IMR-90 (cell line): ENCODE measurements at regions not wholly inside any gene's neighbourhood (a gene's known extent, or its start where the extent isn't known, plus 50 kb on each side); places are given as distances from the start of the nearest gene placed in this dataset.

Experiments used
- ATAC-seq: fragments of 200-7000 bp; cut with Tn5 transposase; 2 replicates; pipeline ENCODE4 v1.9.1; 2020; ENCODE audit warnings: low read depth, mild to moderate bottlenecking, moderate library complexity
- BruUV-seq: library from RNA; stranded (reverse); fragments of 400-500 nt; replicated peaks from 2 replicates; lab custom pipeline; 2021; lab: Mats Ljungman, UMichigan
- CTCF ChIA-PET: fragments of 300-600 bp; formaldehyde crosslinking; extraction: SDS; loops from one replicate; lab custom pipeline; 2021; ENCODE audit warnings: antibody characterized with exemption; lab: Yijun Ruan, JAX
- POLR2A ChIA-PET: fragments of 300-600 bp; sonication (Branson Sonifier 250); formaldehyde crosslinking; loops from one replicate; lab custom pipeline; 2022; ENCODE audit warnings: antibody characterized with exemption; ENCODE audit not compliant: unreplicated experiment; lab: Charles Lee
- DNase-seq: peaks from one replicate; pipeline ENCODE4 v3.0.0; 2013
- H2AFZ ChIP-seq: replicated peaks from 2 replicates; pipeline ENCODE3; 2013; ENCODE audit warnings: low read length, mild to moderate bottlenecking; ENCODE audit not compliant: poor library complexity
- H2AK5ac ChIP-seq: 2 replicates; pipeline ENCODE4 v1.6.1; 2013; ENCODE audit warnings: low read depth, low read length, inconsistent platforms
- H2AK9ac ChIP-seq: replicated peaks from 2 replicates; pipeline ENCODE3; 2013; ENCODE audit warnings: mild to moderate bottlenecking, low read depth, low read length, moderate library complexity; ENCODE audit not compliant: poor library complexity
- H2BK120ac ChIP-seq: 2 replicates; pipeline ENCODE4 v1.6.1; 2013; ENCODE audit warnings: low read depth, low read length, inconsistent platforms
- H2BK15ac ChIP-seq: 3 replicates; pipeline ENCODE4 v1.6.1; 2013; ENCODE audit warnings: low read depth, low read length, inconsistent platforms
- H2BK20ac ChIP-seq: 2 replicates; pipeline ENCODE4 v1.6.1; 2013; ENCODE audit warnings: low read depth, mild to moderate bottlenecking, inconsistent platforms, low read length, moderate library complexity
- H2BK5ac ChIP-seq: 2 replicates; pipeline ENCODE4 v1.6.1; 2013; ENCODE audit warnings: mild to moderate bottlenecking, low read depth, low read length, inconsistent platforms; ENCODE audit not compliant: poor library complexity, severe bottlenecking
- H3K14ac ChIP-seq: replicated peaks from 2 replicates; pipeline ENCODE4 v1.6.1; 2013; ENCODE audit warnings: low read depth, low read length, inconsistent platforms
- H3K18ac ChIP-seq: 2 replicates; pipeline ENCODE4 v1.6.1; 2013; ENCODE audit warnings: low read depth, low read length, control low read depth
- H3K23ac ChIP-seq: 2 replicates; pipeline ENCODE4 v1.6.1; 2013; ENCODE audit warnings: low read depth, low read length, inconsistent platforms
- H3K27ac ChIP-seq: 2 replicates; pipeline ENCODE4 v1.5.1; 2013; ENCODE audit warnings: mild to moderate bottlenecking, control low read depth, low read length; ENCODE audit not compliant: insufficient read depth
- H3K27me3 ChIP-seq: 2 replicates; pipeline ENCODE4 v1.6.1; 2013; ENCODE audit warnings: low read length; ENCODE audit not compliant: control insufficient read depth, insufficient read depth
- H3K36me3 ChIP-seq: 2 replicates; pipeline ENCODE4 v1.6.1; 2013; ENCODE audit warnings: low read length, mixed read lengths; ENCODE audit not compliant: control insufficient read depth, insufficient read depth
- H3K4ac ChIP-seq: 2 replicates; pipeline ENCODE4 v1.6.1; 2013; ENCODE audit warnings: low read depth, low read length, inconsistent platforms
- H3K4me1 ChIP-seq: 2 replicates; pipeline ENCODE4 v1.6.1; 2013; ENCODE audit warnings: low read length, mixed read lengths; ENCODE audit not compliant: control insufficient read depth, insufficient read depth
- H3K4me2 ChIP-seq: 2 replicates; pipeline ENCODE4 v1.6.1; 2013; ENCODE audit warnings: low read depth, mild to moderate bottlenecking, control low read depth, low read length, moderate library complexity
- H3K4me3 ChIP-seq: 2 replicates; pipeline ENCODE4 v1.5.1; 2013; ENCODE audit warnings: low read depth, mild to moderate bottlenecking, control low read depth, low read length, moderate library complexity; ENCODE audit not compliant: insufficient read depth
- H3K56ac ChIP-seq: 2 replicates; pipeline ENCODE4 v1.6.1; 2013; ENCODE audit warnings: low read length, inconsistent platforms; ENCODE audit not compliant: insufficient read depth; ENCODE audit errors: extremely low read depth
- H3K79me1 ChIP-seq, 2 experiments: 2 replicates each; pipeline ENCODE4 v1.6.1; 2013; ENCODE audit warnings: low read length in 2 of 2, inconsistent platforms in 1 of 2, low read depth in 1 of 2
- H3K9ac ChIP-seq: 2 replicates; pipeline ENCODE4 v1.6.1; 2013; ENCODE audit warnings: low read depth, low read length, control low read depth
- H3K9me1 ChIP-seq: 2 replicates; pipeline ENCODE4 v1.6.1; 2013; ENCODE audit warnings: low read length, inconsistent platforms; ENCODE audit not compliant: insufficient read depth
- H3K9me3 ChIP-seq: 2 replicates; pipeline ENCODE4 v1.6.1; 2013; ENCODE audit warnings: low read length; ENCODE audit not compliant: control insufficient read depth, insufficient read depth
- H4K20me1 ChIP-seq: 2 replicates; pipeline ENCODE4 v1.6.1; 2013; ENCODE audit warnings: low read length, inconsistent platforms; ENCODE audit not compliant: insufficient read depth
- H4K5ac ChIP-seq: 2 replicates; pipeline ENCODE4 v1.6.1; 2013; ENCODE audit warnings: mild to moderate bottlenecking, low read depth, low read length, control low read depth
- H4K8ac ChIP-seq, 2 experiments: 2 replicates each; pipeline ENCODE4 v1.6.1; 2013; ENCODE audit warnings: low read depth in 2 of 2, low read length in 2 of 2, control low read depth in 1 of 2, inconsistent platforms in 1 of 2
- H4K91ac ChIP-seq: 2 replicates; pipeline ENCODE4 v1.6.1; 2013; ENCODE audit warnings: low read depth, low read length, inconsistent platforms; ENCODE audit not compliant: insufficient read depth
- FOS ChIP-seq: fragments of 150-350 bp; IDR thresholded peaks from 2 replicates; pipeline ENCODE4 v1.6.1; 2016; ENCODE audit warnings: low read depth, low read length
- MXI1 ChIP-seq: IDR thresholded peaks from 2 replicates; pipeline ENCODE4 v1.6.1; 2012; ENCODE audit warnings: low read depth, mild to moderate bottlenecking, low read length, moderate library complexity, borderline replicate concordance
- NFE2L2 ChIP-seq: fragments of 150-350 bp; IDR thresholded peaks from 2 replicates; pipeline ENCODE4 v1.6.1; 2016; ENCODE audit warnings: low read depth, mild to moderate bottlenecking, low read length
- RAD21 ChIP-seq: IDR thresholded peaks from 2 replicates; pipeline ENCODE4 v1.6.1; 2012; ENCODE audit warnings: low read length, improper control_type of control experiment
- SMC3 ChIP-seq: fragments of 150-350 bp; IDR thresholded peaks from 2 replicates; pipeline ENCODE4 v1.6.1; 2016; ENCODE audit warnings: low read depth, mild to moderate bottlenecking, antibody characterized with exemption, low read length, moderate library complexity
- whole genome bisulfite sequencing, 2 experiments: methylation state at CpG; one replicate each; pipeline versions ENCODE4 v1.1.5 to v1.1.7; 2013; ENCODE audit warnings: missing lambda C conversion rate in 2 of 2; ENCODE audit not compliant: insufficient read length in 1 of 2; ENCODE audit errors: extremely low coverage in 2 of 2; 5-methylcytosine and 5-hydroxymethylcytosine counted together
- dilution Hi-C: fragments of 300-500 bp; cut with HindIII; formaldehyde crosslinking; loops from one replicate; pipeline ENCODE4 v1.14.3; 2018; ENCODE audit warnings: low sequenced_read_pairs; ENCODE audit not compliant: unreplicated experiment
- in situ Hi-C: fragments of 300-500 bp; cut with MboI; formaldehyde crosslinking; loops from 3 replicates; pipeline ENCODE4 v1.14.3; 2019; ENCODE audit warnings: low sequenced_read_pairs, inconsistent platforms, mixed read lengths
- intact Hi-C: fragments of 100-400 bp; cut with micrococcal nuclease; formaldehyde crosslinking; loops from 2 replicates; pipeline ENCODE4 v1.10.0; 2022

- H3K23ac ChIP-seq = no peak overlapping the region
- no peak overlapping the region for H2BK5ac ChIP-seq
- no peak overlapping the region for H3K9ac ChIP-seq
- BruUV-seq = no TSS peak
- H3K4me2 ChIP-seq = no peak overlapping the region
- no peak overlapping the region for H3K18ac ChIP-seq
- no peak overlapping the region for H3K56ac ChIP-seq
- no peak overlapping the region for H4K5ac ChIP-seq
- H3K79me1 ChIP-seq = no peaks in the 10 kb centered on the region
- H2BK20ac ChIP-seq = no peak overlapping the region
- CTCF ChIA-PET = interaction anchor here (0.6 kb wide), 1 partner anchor 553 kb away, joined by 5 read pairs; no protein-coding TSS in a partner anchor
- no peaks in the 10 kb centered on the region for H4K20me1 ChIP-seq
- H2AFZ ChIP-seq = no peak overlapping the region
- WGBS, 2 experiments = no CpG with 5 or more reads among the region's 3 CpGs
- ATAC-seq (no peak), DNase-seq (no peak)
- TF ChIP-seq MXI1 = no peak
- TF ChIP-seq RAD21 = no peak
- TF ChIP-seq NFE2L2 = no peak
- TF ChIP-seq SMC3 = no peak
- no peak for TF ChIP-seq FOS
- no peaks in the 10 kb centered on the region for H3K9me1 ChIP-seq
- intact Hi-C loops (no loop called here), in situ Hi-C loops (no loop called here), dilution Hi-C loops (no loop called here)
- H3K14ac ChIP-seq = no peak overlapping the region
- no peak overlapping the region for H2BK120ac ChIP-seq
- no peak overlapping the region for H2BK15ac ChIP-seq
- no peak overlapping the region for H3K4ac ChIP-seq
- 0 out of 2 replicates have a peak, but pooled peaks cover 1% of the 10 kb centered on the region for H3K9me3 ChIP-seq
- H2AK5ac ChIP-seq = no peak overlapping the region
- H2AK9ac ChIP-seq = no peak overlapping the region
- no peaks in the 10 kb centered on the region for H3K27me3 ChIP-seq
- POLR2A ChIA-PET = no interaction called here
- H4K8ac ChIP-seq = no peak overlapping the region
- H3K36me3 ChIP-seq = no peaks in the 10 kb centered on the region
- no peak overlapping the region for H3K27ac ChIP-seq
- H4K91ac ChIP-seq = no peak overlapping the region
- H3K4me1 ChIP-seq = no peaks in the 10 kb centered on the region
- no peak overlapping the region for H3K4me3 ChIP-seq
Observed at GRCh38 chr4:164508097-164508496, 245.8 kb upstream of the SMIM31 start.
